Tibial nerve (tissue), 4 donors: ENCODE measurements at regions not wholly inside any gene's neighbourhood (a gene's known extent, or its start where the extent isn't known, plus 50 kb on each side); places are given as distances from the start of the nearest gene placed in this dataset.

ENCODE experiments used
- EP300 ChIP-seq, 2 donors: sonication (generic); formaldehyde crosslinking; IDR thresholded peaks; one replicate each; pipeline ENCODE4 v1.6.1; 2017; ENCODE audit warnings: antibody characterized with exemption in 2 of 2, mild to moderate bottlenecking in 1 of 2
- TF ChIP-seq, protein P1 (sequence below), 5 experiments: fragments of 200-600 bp in 3 of 5; fragments of 450-650 bp in 2 of 5; sonication (generic) in 3 of 5; IDR thresholded peaks; one replicate each; pipeline ENCODE4 v1.5.1; 2016 to 2019; ENCODE audit warnings: antibody characterized with exemption in 5 of 5, mild to moderate bottlenecking in 3 of 5, moderate library complexity in 2 of 5

DNA sequence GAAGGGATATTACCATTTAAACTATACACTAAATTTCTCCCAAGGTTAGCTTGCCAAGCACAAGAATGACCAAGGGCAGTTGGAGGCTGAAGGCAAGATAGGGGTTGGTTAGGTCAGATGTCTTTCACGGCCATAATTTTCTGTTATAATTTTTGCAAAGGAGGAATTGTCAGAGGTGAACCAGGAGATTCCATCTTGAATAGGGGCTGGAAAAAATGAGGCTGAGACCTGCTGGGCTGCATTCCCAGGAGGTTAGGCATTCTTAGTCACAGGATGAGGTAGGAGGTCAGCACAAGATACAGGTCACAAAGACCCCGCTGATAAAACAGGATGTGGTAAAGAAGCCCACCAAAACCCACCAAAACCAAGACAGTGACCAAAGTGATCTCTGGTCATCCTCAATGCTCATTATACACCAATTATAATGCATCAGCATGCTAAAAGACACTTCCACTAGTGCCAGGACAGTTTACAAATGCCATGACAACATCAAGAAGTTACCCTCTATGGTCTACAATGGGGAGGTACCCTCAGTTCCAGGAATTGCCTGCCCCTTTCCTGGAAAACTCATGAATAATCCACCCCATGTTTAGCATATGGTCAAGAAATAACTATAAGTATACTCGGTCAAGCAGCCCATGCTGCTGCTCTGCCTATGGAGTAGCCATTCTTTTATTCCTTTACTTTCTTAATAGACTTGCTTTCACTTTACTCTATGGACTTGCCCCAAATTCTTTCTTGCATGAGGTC is 371.8 kb upstream of the SULF2 start:
- TF ChIP-seq, protein P1, sequence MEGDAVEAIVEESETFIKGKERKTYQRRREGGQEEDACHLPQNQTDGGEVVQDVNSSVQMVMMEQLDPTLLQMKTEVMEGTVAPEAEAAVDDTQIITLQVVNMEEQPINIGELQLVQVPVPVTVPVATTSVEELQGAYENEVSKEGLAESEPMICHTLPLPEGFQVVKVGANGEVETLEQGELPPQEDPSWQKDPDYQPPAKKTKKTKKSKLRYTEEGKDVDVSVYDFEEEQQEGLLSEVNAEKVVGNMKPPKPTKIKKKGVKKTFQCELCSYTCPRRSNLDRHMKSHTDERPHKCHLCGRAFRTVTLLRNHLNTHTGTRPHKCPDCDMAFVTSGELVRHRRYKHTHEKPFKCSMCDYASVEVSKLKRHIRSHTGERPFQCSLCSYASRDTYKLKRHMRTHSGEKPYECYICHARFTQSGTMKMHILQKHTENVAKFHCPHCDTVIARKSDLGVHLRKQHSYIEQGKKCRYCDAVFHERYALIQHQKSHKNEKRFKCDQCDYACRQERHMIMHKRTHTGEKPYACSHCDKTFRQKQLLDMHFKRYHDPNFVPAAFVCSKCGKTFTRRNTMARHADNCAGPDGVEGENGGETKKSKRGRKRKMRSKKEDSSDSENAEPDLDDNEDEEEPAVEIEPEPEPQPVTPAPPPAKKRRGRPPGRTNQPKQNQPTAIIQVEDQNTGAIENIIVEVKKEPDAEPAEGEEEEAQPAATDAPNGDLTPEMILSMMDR (IDR thresholded peaks at IDR 0.05), result no peak
- TF ChIP-seq EP300 (IDR thresholded peaks at IDR 0.05), result no peak
